MM.1S (cell line): ENCODE measurements at regions not wholly inside any gene's neighbourhood (a gene's known extent, or its start where the extent isn't known, plus 50 kb on each side); places are given as distances from the start of the nearest gene placed in this dataset.

Source experiments
- CTCF ChIP-seq: fragments of 300-600 bp; sonication (generic); IDR thresholded peaks from 2 replicates; pipeline ENCODE4 v1.5.1; 2016; ENCODE audit warnings: antibody characterized with exemption, low read length, mixed read lengths
- EZH2 ChIP-seq: fragments of 300-600 bp; sonication (generic); optimal IDR thresholded peaks from 2 replicates; pipeline ENCODE3; 2017; ENCODE audit warnings: low read depth, mild to moderate bottlenecking, antibody characterized with exemption, low read length, mixed read lengths
- EZH2phosphoT487 ChIP-seq: fragments of 300-600 bp; sonication (generic); IDR thresholded peaks from 2 replicates; pipeline ENCODE4 v1.6.1; 2018; ENCODE audit warnings: antibody characterized with exemption, low read length

- TF ChIP-seq EZH2phosphoT487 (no peak), CTCF (no peak), EZH2 (no peak)
Observed at GRCh38 chr11:71139516-71140205, 112.7 kb downstream of the SHANK2 start.
